Tibial artery (tissue), 4 donors: ENCODE measurements at regions not wholly inside any gene's neighbourhood (a gene's known extent, or its start where the extent isn't known, plus 50 kb on each side); places are given as distances from the start of the nearest gene placed in this dataset.

Experiments used
- DNase-seq, 2 donors: peaks; one replicate each; pipeline ENCODE4 v3.0.0-alpha.2; 2019
- H3K27ac ChIP-seq, 2 donors: fragments of 200-600 bp; sonication (generic) in 1 of 2; 1 replicate in 1 of 2; 2 replicates in 1 of 2; pipeline ENCODE4 v1.5.1; 2018 to 2019; ENCODE audit warnings: mild to moderate bottlenecking in 1 of 2
- H3K27me3 ChIP-seq, 2 donors: fragments of 200-600 bp; sonication (generic) in 1 of 2; one replicate each; pipeline versions ENCODE4 v1.5.1 to v1.6.0; 2016 to 2019
- H3K36me3 ChIP-seq, 3 donors: fragments of 200-600 bp; sonication (generic) in 2 of 3; one replicate each; pipeline ENCODE4 v1.5.1; 2016 to 2019; ENCODE audit warnings: mild to moderate bottlenecking in 2 of 3
- H3K4me1 ChIP-seq, 4 donors: fragments of 200-600 bp; sonication (generic) in 2 of 4; 1 replicate in 3 of 4; 2 replicates in 1 of 4; pipeline ENCODE4 v1.5.1; 2016 to 2019
- H3K4me3 ChIP-seq, 2 donors: fragments of 200-600 bp; sonication (generic) in 1 of 2; 1 replicate in 1 of 2; 2 replicates in 1 of 2; pipeline ENCODE4 v1.5.1; 2018 to 2019; ENCODE audit warnings: mild to moderate bottlenecking in 2 of 2
- H3K9me3 ChIP-seq, 3 donors: fragments of 200-600 bp; sonication (generic) in 1 of 3; one replicate each; pipeline ENCODE4 v1.5.1; 2016 to 2019
- intact Hi-C: fragments of 100-400 bp; cut with DNase I; formaldehyde crosslinking; loops from one replicate; pipeline ENCODE4 v1.15.0; 2023; ENCODE audit warnings: low total_unique reads
- TF ChIP-seq, protein P1 (sequence below), 2 experiments: fragments of 200-600 bp in 1 of 2; fragments of 450-650 bp in 1 of 2; IDR thresholded peaks; one replicate each; pipeline ENCODE4 v1.5.1; 2017 to 2019; ENCODE audit warnings: antibody characterized with exemption in 2 of 2, mild to moderate bottlenecking in 1 of 2, moderate library complexity in 1 of 2

DNA sequence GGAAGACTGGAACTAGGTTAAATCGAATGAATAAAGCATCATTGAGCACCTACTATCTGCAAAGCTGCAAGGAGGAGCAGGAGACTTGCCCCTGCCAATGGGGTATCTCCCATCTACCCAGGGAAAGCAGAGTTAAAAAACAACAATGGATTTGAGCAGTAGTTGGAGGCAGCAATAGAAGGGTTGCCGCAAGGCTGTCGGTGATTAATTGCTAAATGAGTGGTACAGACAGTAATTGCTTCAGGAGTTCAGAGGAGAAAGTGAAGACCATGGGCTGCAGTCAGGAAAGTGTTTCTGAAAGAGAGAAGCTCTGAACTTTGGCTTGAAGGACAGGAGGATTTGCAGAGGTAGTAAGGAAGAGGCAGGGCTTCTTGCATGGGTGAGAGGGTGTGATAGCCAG is 152.9 kb downstream of the ACTL8 start:
- intact Hi-C loops, result no loop called here
- Histone ChIP-seq H3K27ac (no peak overlapping the region), H3K4me1 (no peaks in the 10 kb centered on the region), H3K9me3 (no peaks in the 10 kb centered on the region), H3K4me3 (no peak overlapping the region), H3K27me3 (peaks cover 0 to 69% of the 10 kb centered on the region in 2 donors), H3K36me3 (no peaks in the 10 kb centered on the region)
- DNase-seq, result no peak
- TF ChIP-seq, protein P1, sequence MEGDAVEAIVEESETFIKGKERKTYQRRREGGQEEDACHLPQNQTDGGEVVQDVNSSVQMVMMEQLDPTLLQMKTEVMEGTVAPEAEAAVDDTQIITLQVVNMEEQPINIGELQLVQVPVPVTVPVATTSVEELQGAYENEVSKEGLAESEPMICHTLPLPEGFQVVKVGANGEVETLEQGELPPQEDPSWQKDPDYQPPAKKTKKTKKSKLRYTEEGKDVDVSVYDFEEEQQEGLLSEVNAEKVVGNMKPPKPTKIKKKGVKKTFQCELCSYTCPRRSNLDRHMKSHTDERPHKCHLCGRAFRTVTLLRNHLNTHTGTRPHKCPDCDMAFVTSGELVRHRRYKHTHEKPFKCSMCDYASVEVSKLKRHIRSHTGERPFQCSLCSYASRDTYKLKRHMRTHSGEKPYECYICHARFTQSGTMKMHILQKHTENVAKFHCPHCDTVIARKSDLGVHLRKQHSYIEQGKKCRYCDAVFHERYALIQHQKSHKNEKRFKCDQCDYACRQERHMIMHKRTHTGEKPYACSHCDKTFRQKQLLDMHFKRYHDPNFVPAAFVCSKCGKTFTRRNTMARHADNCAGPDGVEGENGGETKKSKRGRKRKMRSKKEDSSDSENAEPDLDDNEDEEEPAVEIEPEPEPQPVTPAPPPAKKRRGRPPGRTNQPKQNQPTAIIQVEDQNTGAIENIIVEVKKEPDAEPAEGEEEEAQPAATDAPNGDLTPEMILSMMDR (IDR thresholded peaks at IDR 0.05), result no peak

DNA sequence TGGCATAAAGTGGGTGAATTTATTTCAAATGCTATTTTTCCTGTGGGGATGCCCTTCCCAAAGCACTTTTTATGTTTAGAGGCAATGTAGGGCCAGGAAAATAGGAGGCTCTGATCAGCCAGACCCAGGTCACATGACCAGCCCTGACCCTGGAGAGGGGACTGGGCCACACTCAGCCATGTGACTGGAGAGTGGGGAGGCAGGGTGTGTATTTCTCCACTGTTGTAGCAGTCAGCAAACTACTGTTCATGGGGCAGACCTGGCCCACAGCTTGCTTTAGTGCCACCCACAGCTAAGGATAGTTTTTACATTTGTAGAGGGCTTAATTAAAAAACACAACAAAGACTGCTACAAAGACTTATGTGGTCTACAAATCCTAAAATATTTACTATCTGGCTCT is 153.8 kb downstream of the ACTL8 start:
- TF ChIP-seq, protein P1 (IDR thresholded peaks at IDR 0.05), result no peak
- intact Hi-C loops, result no loop called here
- Histone ChIP-seq H3K36me3 (no peaks in the 10 kb centered on the region), H3K4me1 (no peaks in the 10 kb centered on the region), H3K9me3 (no peaks in the 10 kb centered on the region), H3K27ac (no peak overlapping the region), H3K27me3 (peaks cover 0 to 78% of the 10 kb centered on the region in 2 donors), H3K4me3 (no peak overlapping the region)
- DNase-seq, result peak in 1 of 2 donors; percentile 42

DNA sequence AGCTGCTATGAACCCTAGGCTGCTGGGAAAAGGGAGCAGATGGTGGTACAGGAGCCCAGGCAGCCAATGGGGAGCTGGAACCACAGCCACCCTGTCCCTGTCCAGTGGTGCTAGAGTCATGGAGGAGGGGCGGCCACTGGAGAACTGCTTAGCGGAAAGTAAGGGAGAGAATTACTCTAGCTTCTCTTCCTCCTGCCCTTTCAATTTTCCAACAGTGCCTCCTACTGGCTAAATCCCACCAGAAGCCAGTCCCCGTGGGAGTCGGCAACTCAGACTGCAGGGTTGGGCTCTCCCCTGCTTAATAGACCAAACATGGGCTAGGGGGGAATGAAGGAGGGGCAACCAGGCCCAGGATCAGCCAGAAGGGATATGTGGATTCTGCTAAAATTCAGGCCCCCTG is 154.5 kb downstream of the ACTL8 start:
- Histone ChIP-seq H3K4me3 (no peak overlapping the region), H3K36me3 (no peaks in the 10 kb centered on the region), H3K9me3 (no peaks in the 10 kb centered on the region), H3K27ac (no peak overlapping the region), H3K27me3 (peaks cover 0 to 78% of the 10 kb centered on the region in 2 donors), H3K4me1 (no peaks in the 10 kb centered on the region)
- TF ChIP-seq, protein P1 (IDR thresholded peaks at IDR 0.05), result no peak
- intact Hi-C loops, result no loop called here
- peak in 1 of 2 donors; percentile 44 for DNase-seq

- Histone ChIP-seq H3K27ac (no peak overlapping the region), H3K4me1 (no peaks in the 10 kb centered on the region), H3K9me3 (no peaks in the 10 kb centered on the region), H3K4me3 (no peak overlapping the region), H3K36me3 (no peaks in the 10 kb centered on the region), H3K27me3 (peaks cover 0 to 71% of the 10 kb centered on the region in 2 donors)
- intact Hi-C loops, result no loop called here
- TF ChIP-seq, protein P1 (IDR thresholded peaks at IDR 0.05), result no peak
- no peak for DNase-seq
These were observed 156.7 kb downstream of the ACTL8 start for GRCh38 chr1:17911791-17912190.

GRCh38 chr1:17912491-17912890 is 157.4 kb downstream of the ACTL8 start:
- H3K9me3 ChIP-seq, result no peaks in the 10 kb centered on the region
- no peak overlapping the region for H3K4me3 ChIP-seq
- TF ChIP-seq, protein P1 (IDR thresholded peaks at IDR 0.05), result no peak
- no peaks in the 10 kb centered on the region for H3K4me1 ChIP-seq
- DNase-seq, result peak in 1 of 2 donors; percentile 32
- H3K27me3 ChIP-seq, result peaks cover 0 to 71% of the 10 kb centered on the region in 2 donors
- H3K27ac ChIP-seq, result no peak overlapping the region
- H3K36me3 ChIP-seq, result no peaks in the 10 kb centered on the region
- intact Hi-C loops, result no loop called here
